Parathyroid adenoma (tissue), 2 donors: ENCODE measurements at regions not wholly inside any gene's neighbourhood (a gene's known extent, or its start where the extent isn't known, plus 50 kb on each side); places are given as distances from the start of the nearest gene placed in this dataset.

ENCODE experiments used
- H2AFZ ChIP-seq: fragments of 300-600 bp; sonication (generic); one replicate; pipeline ENCODE4 v1.7.0; 2017; ENCODE audit warnings: antibody characterized with exemption, mild to moderate bottlenecking
- H3K27ac ChIP-seq: fragments of 300-600 bp; sonication (generic); one replicate; pipeline ENCODE4 v1.7.0; 2017
- H3K27me3 ChIP-seq: fragments of 300-600 bp; sonication (generic); one replicate; pipeline ENCODE4 v1.7.0; 2017; ENCODE audit warnings: low read length; ENCODE audit not compliant: control insufficient read depth, insufficient read depth
- H3K36me3 ChIP-seq: fragments of 300-600 bp; sonication (generic); one replicate; pipeline ENCODE4 v1.7.0; 2017; ENCODE audit warnings: low read length; ENCODE audit not compliant: control insufficient read depth, insufficient read depth
- H3K4me1 ChIP-seq: fragments of 300-600 bp; sonication (generic); one replicate; pipeline ENCODE4 v1.7.0; 2017; ENCODE audit warnings: control low read depth
- H3K4me2 ChIP-seq: fragments of 300-600 bp; sonication (generic); one replicate; pipeline ENCODE4 v1.7.0; 2017; ENCODE audit warnings: low read length
- H3K4me3 ChIP-seq: fragments of 300-600 bp; sonication (generic); one replicate; pipeline ENCODE4 v1.7.0; 2017; ENCODE audit warnings: low read depth, low read length
- H3K79me2 ChIP-seq: fragments of 300-600 bp; sonication (generic); one replicate; pipeline ENCODE4 v1.7.0; 2017; ENCODE audit warnings: control low read depth
- H3K9ac ChIP-seq: fragments of 300-600 bp; sonication (generic); one replicate; pipeline ENCODE4 v1.7.0; 2017; ENCODE audit warnings: mild to moderate bottlenecking
- H3K9me3 ChIP-seq: fragments of 300-600 bp; sonication (generic); one replicate; pipeline ENCODE4 v1.7.0; 2017; ENCODE audit warnings: low read length; ENCODE audit not compliant: control insufficient read depth
- CTCF ChIP-seq: fragments of 300-600 bp; sonication (generic); IDR thresholded peaks from one replicate; pipeline ENCODE4 v1.7.0; 2017; ENCODE audit warnings: antibody characterized with exemption, mild to moderate bottlenecking
- donor health status: primary hyperparathyroidism.

- Histone ChIP-seq H3K36me3 (no peaks in the 10 kb centered on the region), H3K27me3 (no peaks in the 10 kb centered on the region), H2AFZ (no peak overlapping the region), H3K27ac (no peak overlapping the region), H3K4me3 (no peak overlapping the region), H3K9ac (no peak overlapping the region), H3K4me1 (no peaks in the 10 kb centered on the region), H3K4me2 (no peak overlapping the region), H3K79me2 (no peaks in the 10 kb centered on the region), H3K9me3 (no peaks in the 10 kb centered on the region)
- no peak for TF ChIP-seq CTCF
These were observed 122.1 kb downstream of the NGF start for GRCh38 chr1:115215703-115216521.

- Histone ChIP-seq H3K27me3 (no peaks in the 10 kb centered on the region), H3K4me1 (no peaks in the 10 kb centered on the region), H3K4me2 (no peak overlapping the region), H3K27ac (no peak overlapping the region), H3K79me2 (no peaks in the 10 kb centered on the region), H3K36me3 (no peaks in the 10 kb centered on the region), H2AFZ (no peak overlapping the region), H3K4me3 (no peak overlapping the region), H3K9ac (no peak overlapping the region), H3K9me3 (no peaks in the 10 kb centered on the region)
- no peak for TF ChIP-seq CTCF
These were observed 122.9 kb downstream of the NGF start for GRCh38 chr1:115215110-115215509.

GRCh38 chr1:115214098-115214497, 124.0 kb downstream of the NGF start:
- Histone ChIP-seq H2AFZ (no peak overlapping the region), H3K4me3 (no peak overlapping the region), H3K4me1 (no peaks in the 10 kb centered on the region), H3K9ac (no peak overlapping the region), H3K27ac (no peak overlapping the region), H3K79me2 (no peaks in the 10 kb centered on the region), H3K27me3 (no peaks in the 10 kb centered on the region), H3K9me3 (no peaks in the 10 kb centered on the region), H3K36me3 (no peaks in the 10 kb centered on the region), H3K4me2 (no peak overlapping the region)
- TF ChIP-seq CTCF, result no peak

GRCh38 chr1:115213130-115213529, 123.8 kb upstream of the TSPAN2 start:
- TF ChIP-seq CTCF, result no peak
- Histone ChIP-seq H3K9ac (no peak overlapping the region), H2AFZ (no peak overlapping the region), H3K36me3 (no peaks in the 10 kb centered on the region), H3K79me2 (no peaks in the 10 kb centered on the region), H3K4me1 (no peaks in the 10 kb centered on the region), H3K27ac (no peak overlapping the region), H3K4me3 (no peak overlapping the region), H3K4me2 (no peak overlapping the region), H3K27me3 (no peaks in the 10 kb centered on the region), H3K9me3 (no peaks in the 10 kb centered on the region)
